GM12892 (cell line): ENCODE measurements at regions not wholly inside any gene's neighbourhood (a gene's known extent, or its start where the extent isn't known, plus 50 kb on each side); places are given as distances from the start of the nearest gene placed in this dataset.
"Not testable (repeated sequence)": the region's sequence is repeated elsewhere in the genome, so short reads cannot be mapped to it uniquely, and the experiment has no call there.

ENCODE experiments used
- POLR2A ChIP-seq: IDR thresholded peaks from 2 replicates; pipeline ENCODE4 v1.6.1; 2011; ENCODE audit warnings: low read depth, low read length, control low read depth
- POLR2AphosphoS5 ChIP-seq: IDR thresholded peaks from 2 replicates; pipeline ENCODE4 v1.6.1; 2011; ENCODE audit warnings: low read depth, low read length, control low read depth

GRCh38 chrX:137934214-137934613, 368.3 kb downstream of the ZIC3 start:
- TF ChIP-seq POLR2A, POLR2AphosphoS5: not testable (repeated sequence)
